ENCODE measurements at regions not wholly inside any gene's neighbourhood (a gene's known extent, or its start where the extent isn't known, plus 50 kb on each side); places are given as distances from the start of the nearest gene placed in this dataset.

- TF ChIP-seq CTCF (IDR thresholded peaks at IDR 0.05) (no peak), ZFX (IDR thresholded peaks at IDR 0.05; ENCODE audit: borderline replicate concordance) (no peak)
These were observed 89.9 kb upstream of the MBOAT1 start for GRCh38 chr6:20302168-20302567.

All from 22Rv1 (cell line).